ENCODE measurements at regions not wholly inside any gene's neighbourhood (a gene's known extent, or its start where the extent isn't known, plus 50 kb on each side); places are given as distances from the start of the nearest gene placed in this dataset.
"Not testable (repeated sequence)": the region's sequence is repeated elsewhere in the genome, so short reads cannot be mapped to it uniquely, and the experiment has no call there.

DNA sequence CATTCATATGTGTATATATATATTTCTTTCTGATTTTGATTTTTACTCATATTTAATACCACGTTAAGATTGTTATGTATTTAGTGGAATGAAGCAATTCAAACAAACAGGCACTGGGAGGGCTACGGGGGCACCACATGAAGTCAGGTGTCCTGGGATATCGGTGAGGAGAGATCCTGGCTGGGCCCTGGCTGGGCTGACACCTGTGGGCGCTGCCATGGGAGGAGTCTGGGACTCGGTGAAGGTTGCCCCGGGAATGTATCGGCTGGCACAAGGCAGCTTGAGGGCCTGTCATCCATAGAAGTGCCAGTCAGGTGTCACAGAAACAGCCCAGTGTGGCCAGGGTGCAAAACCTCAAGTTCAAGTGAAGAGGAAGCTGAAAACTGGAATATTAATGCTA lies 766.9 kb upstream of the ARPP21 start:
- Histone ChIP-seq H3K36me3 (ENCODE audit: insufficient read depth, low read length) (no peaks in the 10 kb centered on the region), H3K27me3 (ENCODE audit: insufficient read depth, low read length) (no peaks in the 10 kb centered on the region), H3K4me3 (ENCODE audit: low read length) (no peak overlapping the region), H3K4me1 (ENCODE audit: insufficient read depth, low read length) (no peaks in the 10 kb centered on the region), H2AFZ (ENCODE audit: low read depth, low read length) (no peak overlapping the region), H3K9me3 (ENCODE audit: low read length) (no peaks in the 10 kb centered on the region)

GRCh38 chr3:34876997-34877396 lies 762.3 kb upstream of the ARPP21 start:
- no peak overlapping the region for H2AFZ ChIP-seq (ENCODE audit: low read depth, low read length)

GRCh38 chr3:34878488-34878887 lies 760.8 kb upstream of the ARPP21 start:
- no peaks in the 10 kb centered on the region for H3K4me1 ChIP-seq (ENCODE audit: insufficient read depth, low read length)
- H3K9me3 ChIP-seq (ENCODE audit: low read length), result no peaks in the 10 kb centered on the region
- no peaks in the 10 kb centered on the region for H3K27me3 ChIP-seq (ENCODE audit: insufficient read depth, low read length)
- no peaks in the 10 kb centered on the region for H3K36me3 ChIP-seq (ENCODE audit: insufficient read depth, low read length)
- no peak overlapping the region for H3K4me3 ChIP-seq (ENCODE audit: low read length)
- H2AFZ ChIP-seq (ENCODE audit: low read depth, low read length), result no peak overlapping the region

More at GRCh38 chr3:34876997-34877396, 762.3 kb upstream of the ARPP21 start:
- no peaks in the 10 kb centered on the region for H3K36me3 ChIP-seq (ENCODE audit: insufficient read depth, low read length)
- H3K4me3 ChIP-seq (ENCODE audit: low read length), result no peak overlapping the region
- no peaks in the 10 kb centered on the region for H3K27me3 ChIP-seq (ENCODE audit: insufficient read depth, low read length)
- no peaks in the 10 kb centered on the region for H3K9me3 ChIP-seq (ENCODE audit: low read length)
- no peaks in the 10 kb centered on the region for H3K4me1 ChIP-seq (ENCODE audit: insufficient read depth, low read length)

DNA sequence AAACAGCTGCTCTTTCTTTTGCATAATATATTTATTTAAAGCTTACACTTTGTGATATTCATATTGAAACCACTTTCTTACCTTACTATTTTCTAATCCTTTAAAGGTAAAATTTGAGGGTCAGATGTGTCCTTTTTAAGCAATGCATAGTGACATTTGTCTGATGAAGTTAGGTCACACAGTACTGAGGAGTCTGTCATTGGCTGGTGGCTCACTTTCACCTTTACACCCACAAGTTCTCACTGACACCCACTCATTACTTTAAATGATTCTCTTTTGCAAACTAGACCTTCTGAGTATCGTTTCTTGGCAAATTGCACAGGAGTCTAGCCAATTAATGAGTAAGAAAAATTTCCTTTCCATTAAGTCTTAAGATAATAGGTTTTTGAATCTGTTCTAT lies 758.3 kb upstream of the ARPP21 start:
- no peaks in the 10 kb centered on the region for H3K27me3 ChIP-seq (ENCODE audit: insufficient read depth, low read length)
- H3K36me3 ChIP-seq (ENCODE audit: insufficient read depth, low read length), result no peaks in the 10 kb centered on the region
- no peaks in the 10 kb centered on the region for H3K9me3 ChIP-seq (ENCODE audit: low read length)

GRCh38 chr3:34882764-34883163 lies 756.6 kb upstream of the ARPP21 start:
- Histone ChIP-seq H3K4me3 (ENCODE audit: low read length) (no peak overlapping the region), H3K4me1 (ENCODE audit: insufficient read depth, low read length) (no peaks in the 10 kb centered on the region), H2AFZ (ENCODE audit: low read depth, low read length) (no peak overlapping the region), H3K27me3 (ENCODE audit: insufficient read depth, low read length) (no peaks in the 10 kb centered on the region), H3K9me3 (ENCODE audit: low read length) (no peaks in the 10 kb centered on the region), H3K36me3 (ENCODE audit: insufficient read depth, low read length) (no peaks in the 10 kb centered on the region)

More for the DNA sequence above, 758.3 kb upstream of the ARPP21 start:
- H2AFZ ChIP-seq (ENCODE audit: low read depth, low read length), result no peak overlapping the region
- H3K4me3 ChIP-seq (ENCODE audit: low read length), result no peak overlapping the region
- H3K4me1 ChIP-seq (ENCODE audit: insufficient read depth, low read length), result no peaks in the 10 kb centered on the region

- no peaks in the 10 kb centered on the region for H3K9me3 ChIP-seq (ENCODE audit: low read length)
Observed at GRCh38 chr3:34884007-34884406, 755.3 kb upstream of the ARPP21 start.

GRCh38 chr3:34886443-34886842 lies 752.9 kb upstream of the ARPP21 start:
- Histone ChIP-seq H3K36me3 (ENCODE audit: insufficient read depth, low read length) (no peaks in the 10 kb centered on the region), H2AFZ (ENCODE audit: low read depth, low read length) (no peak overlapping the region), H3K4me3 (ENCODE audit: low read length) (no peak overlapping the region), H3K4me1 (ENCODE audit: insufficient read depth, low read length) (no peaks in the 10 kb centered on the region), H3K9me3 (ENCODE audit: low read length) (no peaks in the 10 kb centered on the region), H3K27me3 (ENCODE audit: insufficient read depth, low read length) (no peaks in the 10 kb centered on the region)

More at GRCh38 chr3:34884007-34884406, 755.3 kb upstream of the ARPP21 start:
- Histone ChIP-seq H3K27me3 (ENCODE audit: insufficient read depth, low read length) (no peaks in the 10 kb centered on the region), H3K36me3 (ENCODE audit: insufficient read depth, low read length) (no peaks in the 10 kb centered on the region), H3K4me3 (ENCODE audit: low read length) (no peak overlapping the region), H3K4me1 (ENCODE audit: insufficient read depth, low read length) (no peaks in the 10 kb centered on the region), H2AFZ (ENCODE audit: low read depth, low read length) (no peak overlapping the region)

DNA sequence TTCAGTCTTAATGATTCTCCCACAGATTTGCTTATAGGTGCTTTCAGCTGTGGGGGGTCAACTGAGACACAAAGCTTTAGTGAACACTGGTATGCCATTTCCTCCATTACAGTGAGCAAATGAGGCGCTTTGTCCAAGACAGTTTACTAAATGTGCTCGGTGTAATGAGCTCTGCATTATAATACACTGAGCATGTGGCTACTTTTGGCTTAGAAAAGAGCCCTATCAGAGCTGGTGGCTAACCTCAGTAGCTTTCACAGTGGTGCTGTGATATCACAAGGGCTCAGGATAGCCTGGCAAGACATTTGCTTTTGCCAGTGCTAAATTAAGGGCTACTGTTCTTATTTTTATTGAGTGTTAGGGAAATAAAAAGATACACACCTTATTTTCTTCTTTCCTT lies 749.7 kb upstream of the ARPP21 start:
- H2AFZ ChIP-seq (ENCODE audit: low read depth, low read length), result no peak overlapping the region
- H3K36me3 ChIP-seq (ENCODE audit: insufficient read depth, low read length), result no peaks in the 10 kb centered on the region
- H3K27me3 ChIP-seq (ENCODE audit: insufficient read depth, low read length), result no peaks in the 10 kb centered on the region
- H3K4me3 ChIP-seq (ENCODE audit: low read length), result no peak overlapping the region
- H3K9me3 ChIP-seq (ENCODE audit: low read length), result no peaks in the 10 kb centered on the region
- no peaks in the 10 kb centered on the region for H3K4me1 ChIP-seq (ENCODE audit: insufficient read depth, low read length)

DNA sequence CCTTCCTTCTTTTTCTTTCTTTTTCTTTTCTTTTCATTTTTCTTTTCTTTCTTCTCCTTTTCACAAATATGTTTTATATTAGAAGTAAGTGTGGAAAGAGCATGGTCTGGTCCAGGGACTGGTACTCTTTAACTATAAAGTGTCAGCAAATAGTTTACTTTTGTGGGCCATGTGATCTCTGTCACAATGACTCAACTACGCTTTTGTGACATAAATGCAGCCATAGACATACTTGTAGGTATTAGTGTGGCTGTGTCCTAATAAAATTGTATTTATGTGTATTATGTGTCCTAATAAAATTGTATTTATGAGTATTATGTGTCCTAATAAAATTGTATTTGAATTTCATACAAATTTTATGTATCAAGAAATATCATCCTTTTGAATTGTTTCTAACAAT lies 749.1 kb upstream of the ARPP21 start:
- Histone ChIP-seq H3K4me1 (ENCODE audit: insufficient read depth, low read length) (no peaks in the 10 kb centered on the region), H3K9me3 (ENCODE audit: low read length) (no peaks in the 10 kb centered on the region), H2AFZ (ENCODE audit: low read depth, low read length) (no peak overlapping the region), H3K4me3 (ENCODE audit: low read length) (no peak overlapping the region), H3K27me3 (ENCODE audit: insufficient read depth, low read length) (no peaks in the 10 kb centered on the region), H3K36me3 (ENCODE audit: insufficient read depth, low read length) (no peaks in the 10 kb centered on the region)

- H3K9me3 ChIP-seq (ENCODE audit: low read length), result no peaks in the 10 kb centered on the region
- no peaks in the 10 kb centered on the region for H3K27me3 ChIP-seq (ENCODE audit: insufficient read depth, low read length)
- H3K4me3 ChIP-seq (ENCODE audit: low read length), result no peak overlapping the region
- no peaks in the 10 kb centered on the region for H3K4me1 ChIP-seq (ENCODE audit: insufficient read depth, low read length)
- no peak overlapping the region for H2AFZ ChIP-seq (ENCODE audit: low read depth, low read length)
- no peaks in the 10 kb centered on the region for H3K36me3 ChIP-seq (ENCODE audit: insufficient read depth, low read length)
Observed at GRCh38 chr3:34891941-34892340, 747.4 kb upstream of the ARPP21 start.

DNA sequence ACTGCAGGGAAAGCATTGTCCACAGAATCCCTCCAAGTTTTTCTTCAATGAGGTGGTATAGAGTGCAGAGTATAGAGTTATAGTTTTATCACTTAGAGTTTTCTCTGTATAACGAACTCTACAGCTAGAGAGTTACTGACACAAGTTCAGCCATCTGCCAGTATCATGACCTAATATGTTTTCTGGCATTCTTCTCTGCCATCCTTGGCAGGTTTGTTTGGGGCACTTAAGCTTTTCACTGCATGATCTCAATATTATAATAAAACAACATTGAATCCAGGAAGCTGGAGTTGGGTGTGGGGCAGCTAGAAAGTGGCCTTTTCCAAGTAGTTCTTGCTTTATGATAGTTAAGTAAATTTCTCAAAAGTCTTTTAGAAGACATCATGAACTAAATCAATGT lies 743.5 kb upstream of the ARPP21 start:
- Histone ChIP-seq H3K4me3 (ENCODE audit: low read length) (no peak overlapping the region), H3K9me3 (ENCODE audit: low read length) (no peaks in the 10 kb centered on the region), H3K36me3 (ENCODE audit: insufficient read depth, low read length) (no peaks in the 10 kb centered on the region), H2AFZ (ENCODE audit: low read depth, low read length) (no peak overlapping the region), H3K4me1 (ENCODE audit: insufficient read depth, low read length) (no peaks in the 10 kb centered on the region), H3K27me3 (ENCODE audit: insufficient read depth, low read length) (no peaks in the 10 kb centered on the region)

GRCh38 chr3:34909679-34910078 lies 729.6 kb upstream of the ARPP21 start:
- not testable (repeated sequence) for H2AFZ ChIP-seq (ENCODE audit: low read depth, low read length)

DNA sequence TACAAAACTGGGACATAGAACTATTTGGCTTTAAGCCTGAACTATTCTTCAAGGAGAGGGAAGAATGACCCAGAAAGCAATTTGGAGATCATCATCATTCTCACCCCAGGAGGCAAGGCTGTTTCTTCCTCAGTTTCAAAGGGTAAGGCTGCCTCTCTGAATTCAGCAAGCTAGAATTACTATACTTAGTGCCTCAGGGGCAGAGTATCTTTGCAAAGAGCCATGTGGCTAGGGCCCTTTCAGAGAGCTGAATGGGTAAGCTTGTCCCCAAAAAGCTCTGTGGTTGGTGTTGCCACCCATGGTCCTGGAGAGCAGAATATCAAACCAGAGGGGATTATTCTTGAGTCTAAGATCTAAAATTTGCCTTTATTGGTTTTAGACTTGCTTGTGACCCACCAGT lies 720.3 kb upstream of the ARPP21 start:
- no peaks in the 10 kb centered on the region for H3K27me3 ChIP-seq (ENCODE audit: insufficient read depth, low read length)
- no peaks in the 10 kb centered on the region for H3K9me3 ChIP-seq (ENCODE audit: low read length)
- no peak overlapping the region for H2AFZ ChIP-seq (ENCODE audit: low read depth, low read length)
- no peak overlapping the region for H3K4me3 ChIP-seq (ENCODE audit: low read length)
- peaks cover 11% of the 10 kb centered on the region for H3K4me1 ChIP-seq (ENCODE audit: insufficient read depth, low read length)
- no peaks in the 10 kb centered on the region for H3K36me3 ChIP-seq (ENCODE audit: insufficient read depth, low read length)

More at GRCh38 chr3:34909679-34910078, 729.6 kb upstream of the ARPP21 start:
- H3K27me3 ChIP-seq (ENCODE audit: insufficient read depth, low read length); H3K9me3 ChIP-seq (ENCODE audit: low read length); H3K4me1 ChIP-seq (ENCODE audit: insufficient read depth, low read length); H3K36me3 ChIP-seq (ENCODE audit: insufficient read depth, low read length); H3K4me3 ChIP-seq (ENCODE audit: low read length): not testable (repeated sequence)

DNA sequence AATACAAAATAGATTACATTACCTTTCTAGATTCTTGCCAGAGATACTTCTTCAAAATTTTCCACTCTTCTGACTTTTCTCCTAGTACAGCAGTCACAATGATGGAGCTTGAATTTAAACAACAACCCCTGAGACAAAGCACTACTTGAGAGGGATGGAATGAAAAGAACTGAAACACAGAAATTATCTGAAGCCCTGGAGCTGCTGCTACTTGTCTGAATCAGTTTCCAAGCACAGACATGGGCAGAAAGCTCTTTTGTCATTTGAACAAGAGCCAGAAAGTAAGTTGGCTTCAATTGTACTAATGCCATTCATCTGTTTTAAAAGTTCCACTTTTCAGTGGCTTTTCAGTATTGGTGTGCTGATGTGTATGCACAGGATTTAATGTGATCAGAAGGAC lies 718.5 kb upstream of the ARPP21 start:
- no peak overlapping the region for H3K4me3 ChIP-seq (ENCODE audit: low read length)
- no peaks in the 10 kb centered on the region for H3K36me3 ChIP-seq (ENCODE audit: insufficient read depth, low read length)
- no peak overlapping the region for H2AFZ ChIP-seq (ENCODE audit: low read depth, low read length)
- H3K9me3 ChIP-seq (ENCODE audit: low read length), result no peaks in the 10 kb centered on the region
- H3K27me3 ChIP-seq (ENCODE audit: insufficient read depth, low read length), result no peaks in the 10 kb centered on the region
- H3K4me1 ChIP-seq (ENCODE audit: insufficient read depth, low read length), result peaks cover 11% of the 10 kb centered on the region

Data from neuron (in vitro differentiated cells).